ENCODE measurements at regions not wholly inside any gene's neighbourhood (a gene's known extent, or its start where the extent isn't known, plus 50 kb on each side); places are given as distances from the start of the nearest gene placed in this dataset.

DNA sequence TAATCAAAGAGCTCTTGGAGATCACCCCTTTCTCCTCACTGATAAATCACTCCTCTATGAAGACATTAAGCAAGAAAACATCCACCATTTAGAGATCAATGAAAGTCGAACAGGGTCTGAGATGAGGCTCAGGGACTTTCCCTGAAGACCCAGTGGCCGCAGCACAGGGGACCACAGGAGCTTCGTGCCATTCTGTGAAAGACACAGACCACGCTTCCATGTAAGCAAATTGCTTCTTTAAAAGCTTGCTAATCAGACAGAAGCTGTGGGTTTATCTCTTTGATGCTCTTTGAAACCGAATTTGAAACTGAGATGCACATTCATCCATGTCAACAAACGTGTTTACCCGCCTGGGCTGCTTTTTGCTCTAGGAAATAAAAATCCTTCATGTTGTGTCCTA is 231.9 kb upstream of the PPP2R2D start:
- Histone ChIP-seq H3K4me3 (replicated peaks in 1 of 3) (no peak overlapping the region), H3K4me1 (no peaks in the 10 kb centered on the region), H3K27me3 (no peaks in the 10 kb centered on the region), H3K9me3 (no peaks in the 10 kb centered on the region), H3K36me3 (no peaks in the 10 kb centered on the region), H3K27ac (no peak overlapping the region)
- DNase-seq: no peak
- TF ChIP-seq, protein P1, sequence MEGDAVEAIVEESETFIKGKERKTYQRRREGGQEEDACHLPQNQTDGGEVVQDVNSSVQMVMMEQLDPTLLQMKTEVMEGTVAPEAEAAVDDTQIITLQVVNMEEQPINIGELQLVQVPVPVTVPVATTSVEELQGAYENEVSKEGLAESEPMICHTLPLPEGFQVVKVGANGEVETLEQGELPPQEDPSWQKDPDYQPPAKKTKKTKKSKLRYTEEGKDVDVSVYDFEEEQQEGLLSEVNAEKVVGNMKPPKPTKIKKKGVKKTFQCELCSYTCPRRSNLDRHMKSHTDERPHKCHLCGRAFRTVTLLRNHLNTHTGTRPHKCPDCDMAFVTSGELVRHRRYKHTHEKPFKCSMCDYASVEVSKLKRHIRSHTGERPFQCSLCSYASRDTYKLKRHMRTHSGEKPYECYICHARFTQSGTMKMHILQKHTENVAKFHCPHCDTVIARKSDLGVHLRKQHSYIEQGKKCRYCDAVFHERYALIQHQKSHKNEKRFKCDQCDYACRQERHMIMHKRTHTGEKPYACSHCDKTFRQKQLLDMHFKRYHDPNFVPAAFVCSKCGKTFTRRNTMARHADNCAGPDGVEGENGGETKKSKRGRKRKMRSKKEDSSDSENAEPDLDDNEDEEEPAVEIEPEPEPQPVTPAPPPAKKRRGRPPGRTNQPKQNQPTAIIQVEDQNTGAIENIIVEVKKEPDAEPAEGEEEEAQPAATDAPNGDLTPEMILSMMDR (IDR thresholded peaks at IDR 0.05): no peak
- no peak for TF ChIP-seq POLR2A (IDR thresholded peaks at IDR 0.05)
- 51 to 57% methylated on average over 7 of the region's 7 CpGs for WGBS, 2 donors
- intact Hi-C loops (cut with DNase I): no loop called here

DNA sequence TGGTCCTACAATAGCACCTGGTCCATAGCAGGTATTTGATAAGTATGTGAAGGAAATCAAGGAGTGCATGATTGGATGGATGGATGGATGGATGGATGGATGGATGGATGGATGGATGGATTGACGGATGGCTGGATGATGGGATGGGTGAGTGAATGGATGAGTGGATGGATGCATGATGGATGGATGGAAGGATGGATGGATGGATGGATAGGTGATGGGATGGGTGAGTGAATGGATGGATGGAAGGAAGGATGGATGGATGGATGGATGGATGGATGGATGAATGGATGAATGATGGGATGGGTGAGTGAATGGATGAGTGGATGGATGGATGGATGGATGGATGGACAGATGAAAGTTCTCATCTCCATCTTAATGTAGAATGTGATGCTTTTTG is 231.0 kb upstream of the PPP2R2D start:
- no peak for DNase-seq
- WGBS, 2 donors: 81 to 92% methylated on average over 1 of the region's 1 CpG
- no peaks in the 10 kb centered on the region for H3K4me1 ChIP-seq

DNA sequence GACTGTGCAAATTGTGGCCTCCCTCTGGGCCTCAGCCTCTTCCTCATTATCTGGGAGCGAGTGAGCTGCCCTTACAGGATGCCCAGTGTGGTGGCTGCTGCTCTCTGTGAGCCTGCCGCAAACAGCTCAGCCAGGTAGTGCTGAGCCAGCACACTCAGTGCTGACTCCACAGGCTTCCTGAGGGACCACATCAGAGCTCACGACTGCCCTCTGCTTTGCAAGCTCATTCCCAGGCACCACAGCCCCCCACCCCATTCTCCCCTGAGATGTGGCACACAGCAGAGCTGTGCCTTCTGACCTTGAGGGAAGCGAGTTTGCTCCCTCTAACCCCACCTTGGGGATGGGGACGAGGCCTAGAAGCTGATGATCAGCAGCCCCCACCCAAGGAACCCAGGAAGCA is 230.5 kb upstream of the PPP2R2D start:
- TF ChIP-seq, protein P1 (IDR thresholded peaks at IDR 0.05): no peak
- no peak for TF ChIP-seq POLR2A (IDR thresholded peaks at IDR 0.05)

More for the DNA sequence above, 231.0 kb upstream of the PPP2R2D start:
- Histone ChIP-seq H3K9me3 (no peaks in the 10 kb centered on the region), H3K36me3 (no peaks in the 10 kb centered on the region), H3K27ac (no peak overlapping the region), H3K27me3 (no peaks in the 10 kb centered on the region), H3K4me3 (replicated peaks in 1 of 3) (no peak overlapping the region)
- TF ChIP-seq, protein P1 (IDR thresholded peaks at IDR 0.05): no peak
- TF ChIP-seq POLR2A (IDR thresholded peaks at IDR 0.05): no peak
- intact Hi-C loops (cut with DNase I): no loop called here

DNA sequence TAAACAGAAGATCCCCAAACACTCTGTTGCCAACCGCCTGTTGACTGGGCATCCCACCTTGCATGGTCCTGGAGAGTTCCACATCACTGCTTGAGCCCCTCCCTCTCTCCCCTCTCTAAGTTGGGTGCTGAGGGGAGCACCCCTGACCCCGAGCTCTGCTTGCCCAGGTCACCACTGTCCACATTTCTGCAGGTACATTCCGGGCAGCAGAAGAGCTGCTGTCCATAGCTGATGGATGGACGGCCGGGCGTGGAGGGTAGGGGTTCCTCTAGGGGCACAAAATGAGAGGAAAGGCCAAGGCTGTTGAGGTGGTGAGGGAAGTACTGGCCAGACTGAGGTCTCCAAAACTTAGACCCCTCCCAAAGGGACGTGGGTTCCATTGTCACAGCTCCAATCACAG is 227.4 kb upstream of the PPP2R2D start:
- intact Hi-C loops (cut with DNase I): no loop called here
- H3K4me3 ChIP-seq (replicated peaks in 1 of 3): no peak overlapping the region
- no peaks in the 10 kb centered on the region for H3K4me1 ChIP-seq
- no peaks in the 10 kb centered on the region for H3K9me3 ChIP-seq
- H3K36me3 ChIP-seq: no peaks in the 10 kb centered on the region
- 78 to 92% methylated on average over 2 to 7 of the region's 7 CpGs for WGBS, 2 donors
- H3K27ac ChIP-seq: no peak overlapping the region
- no peak for DNase-seq
- TF ChIP-seq POLR2A (IDR thresholded peaks at IDR 0.05): no peak
- TF ChIP-seq, protein P1 (IDR thresholded peaks at IDR 0.05): no peak
- H3K27me3 ChIP-seq: no peaks in the 10 kb centered on the region

More for the DNA sequence above, 230.5 kb upstream of the PPP2R2D start:
- no peaks in the 10 kb centered on the region for H3K36me3 ChIP-seq
- intact Hi-C loops (cut with DNase I): no loop called here
- H3K4me1 ChIP-seq: no peaks in the 10 kb centered on the region
- 72 to 73% methylated on average over 5 of the region's 5 CpGs for WGBS, 2 donors
- DNase-seq: no peak
- no peaks in the 10 kb centered on the region for H3K9me3 ChIP-seq
- H3K4me3 ChIP-seq (replicated peaks in 1 of 3): no peak overlapping the region
- no peaks in the 10 kb centered on the region for H3K27me3 ChIP-seq
- H3K27ac ChIP-seq: no peak overlapping the region

DNA sequence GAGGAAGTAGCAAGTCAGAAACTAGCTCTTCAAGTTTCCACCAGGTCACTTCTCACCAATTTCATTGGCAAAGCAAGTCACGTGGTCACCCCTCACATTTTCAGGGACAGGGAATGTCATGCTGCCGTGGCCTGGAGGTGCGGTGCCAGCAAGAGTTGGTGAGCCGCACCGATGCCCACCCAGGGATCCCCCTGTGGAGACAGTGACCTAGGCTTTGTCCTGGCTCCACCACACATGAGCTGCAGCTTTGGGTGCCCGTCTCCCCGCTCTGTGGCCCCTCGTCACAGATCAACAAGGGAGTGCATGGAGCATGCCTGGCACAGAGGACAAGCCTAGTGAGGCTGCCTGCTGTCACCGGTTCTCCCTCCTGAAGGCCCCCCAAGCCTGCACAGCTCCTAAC is 226.7 kb upstream of the PPP2R2D start:
- intact Hi-C loops (cut with DNase I): no loop called here
- no peak for TF ChIP-seq POLR2A (IDR thresholded peaks at IDR 0.05)
- TF ChIP-seq, protein P1 (IDR thresholded peaks at IDR 0.05): no peak
- H3K27ac ChIP-seq: no peak overlapping the region
- WGBS, 2 donors: 92 to 96% methylated on average over 7 to 9 of the region's 9 CpGs
- DNase-seq: no peak
- H3K4me3 ChIP-seq (replicated peaks in 1 of 3): no peak overlapping the region
- H3K4me1 ChIP-seq: no peaks in the 10 kb centered on the region
- no peaks in the 10 kb centered on the region for H3K27me3 ChIP-seq
- no peaks in the 10 kb centered on the region for H3K9me3 ChIP-seq
- no peaks in the 10 kb centered on the region for H3K36me3 ChIP-seq

All from thyroid gland (tissue), 4 donors.